DND-41 (cell line): ENCODE measurements at regions not wholly inside any gene's neighbourhood (a gene's known extent, or its start where the extent isn't known, plus 50 kb on each side); places are given as distances from the start of the nearest gene placed in this dataset.

ENCODE experiments used
- CTCF ChIP-seq: IDR thresholded peaks from 2 replicates; pipeline ENCODE4 v1.5.1; 2012; ENCODE audit warnings: borderline replicate concordance, low read length, moderate library complexity, mild to moderate bottlenecking; ENCODE audit not compliant: poor library complexity, severe bottlenecking; ENCODE audit errors: extremely low read depth
- EZH2 ChIP-seq: IDR thresholded peaks from 3 replicates; pipeline ENCODE4 v1.6.1; 2012; ENCODE audit warnings: borderline replicate concordance, low read depth, mild to moderate bottlenecking, moderate library complexity, low read length, inconsistent platforms; ENCODE audit not compliant: severe bottlenecking

- no peak for TF ChIP-seq CTCF
- TF ChIP-seq EZH2 = no peak
These were observed 358.8 kb upstream of the CCL2 start for GRCh38 chr17:33896263-33896662.
